ENCODE measurements at regions not wholly inside any gene's neighbourhood (a gene's known extent, or its start where the extent isn't known, plus 50 kb on each side); places are given as distances from the start of the nearest gene placed in this dataset.

GRCh38 chr2:126571403-126571802 is 84.6 kb upstream of the GYPC start:
- TF ChIP-seq CTCF (IDR thresholded peaks at IDR 0.05) (no peak), POLR2AphosphoS5 (IDR thresholded peaks at IDR 0.05) (no peak), POLR2A (IDR thresholded peaks at IDR 0.05) (no peak), EP300 (IDR thresholded peaks at IDR 0.05) (no peak)

All from stomach (tissue), 4 donors.